Omental fat pad (tissue), 3 donors: ENCODE measurements at regions not wholly inside any gene's neighbourhood (a gene's known extent, or its start where the extent isn't known, plus 50 kb on each side); places are given as distances from the start of the nearest gene placed in this dataset.

Source experiments
- ATAC-seq: fragments of 150-250 bp; one replicate; pipeline ENCODE4 v1.9.1; 2016; ENCODE audit warnings: mild to moderate bottlenecking, moderate library complexity; ENCODE audit not compliant: low FRiP score
- DNase-seq: peaks from one replicate; pipeline ENCODE4 v3.0.0-alpha.2; 2019; ENCODE audit warnings: low spot score
- CTCF ChIP-seq, 3 donors: fragments of 450-650 bp; IDR thresholded peaks; one replicate each; pipeline ENCODE4 v1.5.1; 2016 to 2017; ENCODE audit warnings: antibody characterized with exemption in 3 of 3, mild to moderate bottlenecking in 3 of 3, moderate library complexity in 2 of 3

DNA sequence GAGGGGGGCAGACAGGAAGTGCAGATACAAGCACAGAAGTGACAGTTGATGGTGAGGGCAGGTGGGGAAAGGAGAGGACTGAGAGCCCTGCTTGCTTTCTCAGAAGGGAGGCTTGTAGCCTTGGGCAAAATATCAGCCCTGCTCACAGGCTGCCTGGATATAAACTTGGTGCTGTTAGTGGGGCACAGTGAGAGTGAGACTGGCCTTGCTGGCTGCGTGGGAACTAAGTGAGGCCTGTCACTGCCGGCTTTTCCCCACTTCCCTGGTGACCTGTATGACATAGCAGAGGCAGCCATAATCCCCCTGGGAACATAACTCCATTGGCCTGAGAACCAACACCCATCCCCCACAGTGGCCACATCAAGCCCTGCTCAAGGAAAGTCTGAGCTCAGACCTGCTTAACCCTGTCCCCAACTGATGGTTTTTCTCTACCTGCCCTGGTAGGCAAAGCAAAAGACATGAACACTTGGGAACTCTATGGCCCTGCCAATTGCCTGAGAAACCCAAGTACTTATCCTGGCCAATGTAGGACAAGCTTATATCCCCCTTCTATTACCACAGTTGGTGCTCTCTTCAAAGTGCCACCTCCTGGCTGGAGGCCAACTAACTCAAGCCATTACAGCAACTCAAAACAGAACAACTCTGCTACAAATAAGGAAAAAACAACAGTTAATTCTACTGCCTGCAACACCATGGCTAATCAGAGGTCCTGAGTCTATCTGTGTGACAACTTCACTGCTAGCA is 472.7 kb downstream of the PLPP3 start:
- no peak for TF ChIP-seq CTCF (IDR thresholded peaks at IDR 0.05)
- ATAC-seq = no peak
- no peak for DNase-seq

GRCh38 chr1:56105397-56105796 is 474.0 kb downstream of the PLPP3 start:
- ATAC-seq (no peak), DNase-seq (no peak)
- TF ChIP-seq CTCF (IDR thresholded peaks at IDR 0.05) = no peak

DNA sequence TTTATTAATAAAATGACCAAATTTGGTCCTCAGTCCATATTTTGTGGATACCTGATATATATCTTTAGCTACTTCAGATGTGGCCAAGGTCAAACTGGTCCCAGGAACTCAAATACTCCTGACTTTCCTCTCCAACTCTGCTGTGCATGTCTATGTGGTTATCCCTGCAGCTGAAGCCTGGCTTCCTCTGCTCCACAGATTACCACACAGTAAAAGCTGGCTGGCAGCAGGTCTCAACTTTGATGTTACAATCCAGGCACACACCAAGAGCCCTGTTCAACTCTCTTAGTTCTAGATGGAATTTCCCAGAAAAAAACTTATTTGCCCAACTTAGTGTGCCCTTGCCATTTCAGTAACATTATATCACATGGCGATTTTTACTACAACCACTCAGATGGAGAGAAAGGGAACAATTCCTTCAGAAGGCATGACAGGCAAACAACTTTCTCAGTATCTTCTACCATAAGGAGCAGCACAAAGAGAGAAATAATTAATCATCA is 479.5 kb downstream of the PLPP3 start:
- ATAC-seq = no peak
- DNase-seq = no peak
- no peak for TF ChIP-seq CTCF (IDR thresholded peaks at IDR 0.05)

DNA sequence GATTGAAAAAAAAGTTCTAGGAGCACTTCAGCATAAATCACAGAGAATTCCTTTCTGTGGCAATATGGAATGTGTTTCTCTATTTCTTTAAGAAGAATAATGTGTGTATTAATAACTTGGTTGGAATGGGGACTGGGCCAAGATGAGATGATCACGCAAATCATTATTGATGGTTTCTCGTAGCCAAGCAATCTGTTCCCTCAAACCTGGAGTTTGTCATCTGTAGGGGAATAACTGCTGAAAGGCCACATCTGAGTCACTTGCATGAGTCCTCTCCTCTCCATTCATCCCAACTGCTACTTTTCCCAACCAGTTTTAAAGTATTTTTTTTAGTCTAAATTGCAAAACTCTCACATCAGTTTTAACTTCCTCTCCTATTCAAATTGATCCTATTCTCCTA is 480.4 kb downstream of the PLPP3 start:
- DNase-seq (no peak), ATAC-seq (no peak)
- no peak for TF ChIP-seq CTCF (IDR thresholded peaks at IDR 0.05)

GRCh38 chr1:56097713-56098112 is 481.6 kb downstream of the PLPP3 start:
- no peak for TF ChIP-seq CTCF (IDR thresholded peaks at IDR 0.05)
- ATAC-seq = no peak
- no peak for DNase-seq

GRCh38 chr1:56095696-56096665 is 483.4 kb downstream of the PLPP3 start:
- ATAC-seq = no peak
- no peak for TF ChIP-seq CTCF (IDR thresholded peaks at IDR 0.05)
- DNase-seq = no peak
